ENCODE measurements at regions not wholly inside any gene's neighbourhood (a gene's known extent, or its start where the extent isn't known, plus 50 kb on each side); places are given as distances from the start of the nearest gene placed in this dataset.

DNA sequence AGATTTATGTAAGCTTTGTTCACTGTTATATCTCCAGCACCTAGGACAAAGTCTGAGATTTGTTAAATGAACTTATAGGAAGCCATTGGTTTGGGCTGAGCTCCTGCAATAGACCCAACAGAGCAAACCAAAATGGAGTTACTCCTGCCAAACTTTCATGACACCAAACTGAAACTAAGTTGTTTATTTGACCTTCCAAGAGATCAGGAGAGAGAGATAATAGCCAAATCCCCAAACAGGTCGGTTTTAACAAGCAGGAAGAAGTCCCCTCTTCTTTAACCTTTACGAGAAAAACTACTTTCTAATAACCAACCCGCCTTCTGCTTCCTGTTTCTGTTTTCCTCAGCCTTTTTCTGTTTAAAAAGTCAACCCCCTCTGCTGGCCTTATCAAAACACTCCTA is 54.9 kb upstream of the ATP12A start:
- H3K9me3 Mint-ChIP-seq = no peaks in the 10 kb centered on the region
- H3K36me3 Mint-ChIP-seq = no peaks in the 10 kb centered on the region
- no peak overlapping the region for H3K4me3 Mint-ChIP-seq
- DNase-seq (ENCODE audit: low spot score in 2 of 2) (no peak), ATAC-seq (ENCODE audit: low read depth) (peak; percentile 41)
- H3K4me1 Mint-ChIP-seq = peaks cover 14% of the 10 kb centered on the region
- H3K27ac Mint-ChIP-seq = peak overlapping the region; percentile 1
- no peaks in the 10 kb centered on the region for H3K27me3 Mint-ChIP-seq

DNA sequence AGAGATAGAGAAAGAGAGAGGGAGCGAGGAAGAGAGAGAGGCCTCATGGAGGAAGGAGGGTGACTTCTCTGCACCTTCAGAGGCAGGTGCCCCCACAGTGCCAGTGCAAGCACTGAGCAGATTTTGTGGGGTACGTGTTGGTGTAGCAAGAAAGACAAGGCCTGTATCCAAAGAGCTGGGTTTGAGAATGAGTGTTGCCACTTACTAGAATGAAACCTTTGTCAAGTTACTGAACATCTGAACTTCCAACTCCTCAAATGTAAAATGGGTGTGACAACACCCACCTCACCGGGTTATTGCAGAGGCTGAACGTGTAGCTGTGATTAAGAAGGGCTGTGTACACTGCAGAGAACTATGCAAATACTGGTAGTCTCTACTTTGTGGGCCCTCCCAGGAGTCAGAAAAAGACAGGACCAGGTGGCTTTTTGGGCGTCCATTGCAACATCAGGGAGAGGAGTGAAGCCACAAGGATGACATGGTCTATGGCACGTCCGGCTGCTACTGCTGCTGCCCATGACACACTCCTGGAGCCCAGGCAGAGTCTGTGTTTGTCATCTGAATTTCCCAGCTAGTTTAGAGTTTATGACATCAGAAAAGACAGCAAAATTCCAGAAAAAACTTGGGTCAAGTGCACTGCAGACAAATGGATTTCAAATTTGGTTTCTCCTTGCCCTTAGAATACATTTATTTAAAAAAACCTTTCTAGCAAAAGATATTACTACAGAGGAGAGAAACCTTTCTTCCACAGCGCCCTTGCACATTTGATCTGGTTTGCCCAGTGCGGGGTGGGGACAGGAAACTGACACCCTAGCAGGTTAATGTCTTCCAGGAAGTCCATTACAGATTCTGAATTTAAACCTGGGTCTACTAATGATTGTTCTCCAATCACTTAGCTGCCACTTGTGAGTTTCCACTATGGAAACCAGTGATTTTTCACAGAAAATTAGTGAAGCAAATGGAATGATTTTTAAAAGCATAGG is 54.0 kb upstream of the ATP12A start:
- no peak for DNase-seq (ENCODE audit: low spot score in 2 of 2)
- Mint-ChIP-seq H3K4me1 (peaks cover 17% of the 10 kb centered on the region), H3K36me3 (no peaks in the 10 kb centered on the region), H3K9me3 (no peaks in the 10 kb centered on the region), H3K4me3 (no peak overlapping the region), H3K27ac (peak overlapping the region; percentile 1), H3K27me3 (no peaks in the 10 kb centered on the region)
- no peak for ATAC-seq (ENCODE audit: low read depth)

DNA sequence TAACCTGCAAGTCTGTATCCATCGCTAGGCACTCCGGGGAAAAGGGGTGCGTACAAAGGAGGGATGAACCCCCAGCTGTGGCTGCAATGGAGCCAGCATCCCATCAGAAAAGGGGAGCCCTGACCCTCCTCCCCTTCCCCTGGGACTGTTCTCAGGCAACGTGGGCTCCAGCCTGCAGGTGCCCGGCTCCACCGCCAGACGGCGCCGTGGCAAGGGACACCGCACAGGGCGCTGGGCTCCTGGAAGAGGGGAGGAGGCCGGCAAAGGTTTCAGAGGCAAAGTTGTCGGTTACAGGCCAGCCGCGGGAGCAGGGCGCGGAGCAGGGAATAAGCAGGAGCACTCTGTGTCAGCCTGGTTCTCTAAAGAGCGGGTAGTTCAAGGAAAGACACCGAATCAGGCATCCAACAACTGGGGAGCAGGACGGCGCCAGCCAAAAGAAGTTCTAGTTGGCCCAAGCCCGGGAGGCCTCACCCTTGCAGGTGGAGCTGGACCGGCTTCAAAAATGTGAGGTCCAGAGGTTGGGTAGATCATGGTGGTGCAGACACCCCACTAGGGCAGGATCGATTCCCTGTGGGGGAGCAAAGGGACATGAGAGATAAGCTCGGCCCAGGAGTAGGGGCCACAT is 53.0 kb upstream of the ATP12A start:
- no peak for DNase-seq (ENCODE audit: low spot score in 2 of 2)
- Mint-ChIP-seq H3K9me3 (no peaks in the 10 kb centered on the region), H3K36me3 (no peaks in the 10 kb centered on the region), H3K27ac (no peak overlapping the region), H3K4me1 (peaks cover 17% of the 10 kb centered on the region), H3K4me3 (no peak overlapping the region), H3K27me3 (no peaks in the 10 kb centered on the region)
- ATAC-seq (ENCODE audit: low read depth) = no peak

GRCh38 chr13:24627946-24628345 is 52.3 kb upstream of the ATP12A start:
- H3K4me1 Mint-ChIP-seq = peaks cover 17% of the 10 kb centered on the region
- no peak overlapping the region for H3K27ac Mint-ChIP-seq
- no peak for DNase-seq (ENCODE audit: low spot score in 2 of 2)
- no peaks in the 10 kb centered on the region for H3K27me3 Mint-ChIP-seq
- no peaks in the 10 kb centered on the region for H3K36me3 Mint-ChIP-seq
- H3K4me3 Mint-ChIP-seq = no peak overlapping the region
- ATAC-seq (ENCODE audit: low read depth) = no peak
- H3K9me3 Mint-ChIP-seq = no peaks in the 10 kb centered on the region

GRCh38 chr13:24629320-24629719 is 50.9 kb upstream of the ATP12A start:
- Mint-ChIP-seq H3K27me3 (no peaks in the 10 kb centered on the region), H3K4me1 (peaks cover 17% of the 10 kb centered on the region), H3K36me3 (no peaks in the 10 kb centered on the region), H3K9me3 (no peaks in the 10 kb centered on the region), H3K27ac (no peak overlapping the region), H3K4me3 (no peak overlapping the region)
- DNase-seq (ENCODE audit: low spot score in 2 of 2) (no peak), ATAC-seq (ENCODE audit: low read depth) (no peak)

DNA sequence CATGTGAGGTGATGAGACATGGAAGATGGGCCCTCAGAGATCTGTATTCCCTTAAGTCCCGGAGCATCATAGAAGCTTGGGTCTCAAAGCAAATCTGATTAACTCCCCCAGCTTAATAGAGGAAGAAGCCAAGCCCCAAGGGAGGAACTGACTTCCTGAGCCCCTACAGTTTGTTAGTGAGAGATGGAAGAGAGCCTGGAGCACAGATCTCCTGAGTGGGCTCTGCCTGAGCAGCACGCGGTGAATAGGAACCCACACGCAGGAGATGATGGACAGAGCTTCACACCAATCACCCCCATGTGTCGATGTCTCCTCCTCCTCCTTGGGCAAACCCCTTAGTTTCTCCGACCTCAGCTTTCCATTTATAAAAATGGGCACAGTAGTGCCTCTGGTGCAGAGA is 50.1 kb upstream of the ATP12A start:
- no peak for ATAC-seq (ENCODE audit: low read depth)
- no peaks in the 10 kb centered on the region for H3K9me3 Mint-ChIP-seq
- DNase-seq (ENCODE audit: low spot score in 2 of 2) = no peak
- no peak overlapping the region for H3K4me3 Mint-ChIP-seq
- no peak overlapping the region for H3K27ac Mint-ChIP-seq
- no peaks in the 10 kb centered on the region for H3K36me3 Mint-ChIP-seq
- no peaks in the 10 kb centered on the region for H3K27me3 Mint-ChIP-seq
- peaks cover 17% of the 10 kb centered on the region for H3K4me1 Mint-ChIP-seq

All from memory B cell (primary cell).